ENCODE measurements at regions not wholly inside any gene's neighbourhood (a gene's known extent, or its start where the extent isn't known, plus 50 kb on each side); places are given as distances from the start of the nearest gene placed in this dataset.
"Not testable (repeated sequence)": the region's sequence is repeated elsewhere in the genome, so short reads cannot be mapped to it uniquely, and the experiment has no call there.

DNA sequence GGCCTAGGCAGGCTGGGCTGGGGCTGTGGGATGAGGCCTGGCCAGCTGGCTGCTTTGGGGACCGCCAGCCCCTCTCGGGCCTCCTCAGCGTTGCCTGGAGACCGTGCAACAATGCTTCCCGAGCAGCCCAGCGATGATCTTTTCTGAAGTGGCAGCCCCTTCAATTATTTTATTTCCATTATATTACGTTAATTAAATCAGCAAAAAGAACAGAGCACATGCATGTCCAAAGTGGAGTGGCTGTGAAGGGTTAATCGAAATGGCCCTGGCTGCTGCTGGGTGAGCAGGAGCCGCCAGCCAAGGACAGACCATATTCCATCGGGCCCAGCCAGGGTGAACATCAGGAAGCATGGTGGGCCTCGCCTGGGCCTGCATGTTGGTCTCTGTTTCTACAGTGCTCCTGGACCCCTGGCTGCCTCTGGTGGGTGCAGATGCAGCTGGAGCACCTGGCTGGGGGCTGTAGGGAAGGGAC is 245.5 kb downstream of the MYCN start:
- TF ChIP-seq, protein P1, sequence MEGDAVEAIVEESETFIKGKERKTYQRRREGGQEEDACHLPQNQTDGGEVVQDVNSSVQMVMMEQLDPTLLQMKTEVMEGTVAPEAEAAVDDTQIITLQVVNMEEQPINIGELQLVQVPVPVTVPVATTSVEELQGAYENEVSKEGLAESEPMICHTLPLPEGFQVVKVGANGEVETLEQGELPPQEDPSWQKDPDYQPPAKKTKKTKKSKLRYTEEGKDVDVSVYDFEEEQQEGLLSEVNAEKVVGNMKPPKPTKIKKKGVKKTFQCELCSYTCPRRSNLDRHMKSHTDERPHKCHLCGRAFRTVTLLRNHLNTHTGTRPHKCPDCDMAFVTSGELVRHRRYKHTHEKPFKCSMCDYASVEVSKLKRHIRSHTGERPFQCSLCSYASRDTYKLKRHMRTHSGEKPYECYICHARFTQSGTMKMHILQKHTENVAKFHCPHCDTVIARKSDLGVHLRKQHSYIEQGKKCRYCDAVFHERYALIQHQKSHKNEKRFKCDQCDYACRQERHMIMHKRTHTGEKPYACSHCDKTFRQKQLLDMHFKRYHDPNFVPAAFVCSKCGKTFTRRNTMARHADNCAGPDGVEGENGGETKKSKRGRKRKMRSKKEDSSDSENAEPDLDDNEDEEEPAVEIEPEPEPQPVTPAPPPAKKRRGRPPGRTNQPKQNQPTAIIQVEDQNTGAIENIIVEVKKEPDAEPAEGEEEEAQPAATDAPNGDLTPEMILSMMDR (IDR thresholded peaks at IDR 0.05; ENCODE audit: insufficient read depth, low read length, poor library complexity, severe bottlenecking): no peak
- no peak for DNase-seq (ENCODE audit: extremely low read depth, insufficient read length)
- H3K27me3 ChIP-seq (replicated peaks; ENCODE audit: control insufficient read depth, insufficient read depth, low read length): no peaks in the 10 kb centered on the region; the same call in 1 of the 2 replicates

DNA sequence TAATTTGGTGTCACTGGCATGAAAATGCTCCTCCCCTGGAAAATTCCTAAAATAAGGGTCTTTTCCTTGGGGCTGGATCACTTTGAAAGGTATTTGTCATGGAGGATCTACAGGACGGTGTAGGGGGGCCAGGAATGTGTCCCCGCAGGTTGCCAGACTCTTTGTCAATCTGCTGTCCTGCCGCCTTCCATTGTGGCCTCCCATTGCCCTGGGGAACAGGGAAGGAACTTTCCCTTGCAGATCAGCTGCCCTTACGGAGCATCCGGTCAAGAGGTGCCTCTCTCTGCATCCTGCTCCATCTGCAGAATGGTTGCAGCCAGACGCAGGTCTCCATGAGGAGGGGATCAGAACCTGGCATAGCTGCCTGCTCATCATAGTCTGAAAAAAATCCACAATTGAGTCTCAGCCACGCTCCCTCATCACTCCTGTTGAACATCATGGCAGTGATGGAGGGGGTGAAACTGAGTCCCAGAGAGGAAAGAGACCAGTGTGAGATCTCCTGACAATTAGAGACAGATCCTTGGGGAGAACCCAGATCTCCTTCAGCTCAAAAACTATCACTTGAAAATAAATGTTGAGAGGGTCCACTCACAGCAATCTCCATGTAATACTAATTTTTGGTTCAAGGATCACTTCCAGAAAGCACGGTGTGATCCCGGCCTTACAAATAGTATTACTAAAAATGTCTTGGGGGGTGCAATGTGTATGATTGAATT is 244.8 kb downstream of the MYCN start:
- H3K36me3 ChIP-seq (ENCODE audit: control insufficient read depth, insufficient read depth, low read length): no peaks in the 10 kb centered on the region
- no peak overlapping the region for H3K4me3 ChIP-seq (replicated peaks; ENCODE audit: low read depth, low read length)
- no peak for DNase-seq (ENCODE audit: extremely low read depth, insufficient read length)
- H3K27me3 ChIP-seq (replicated peaks; ENCODE audit: control insufficient read depth, insufficient read depth, low read length): no peaks in the 10 kb centered on the region; the same call in 1 of the 2 replicates
- TF ChIP-seq, protein P1 (IDR thresholded peaks at IDR 0.05; ENCODE audit: insufficient read depth, low read length, poor library complexity, severe bottlenecking): no peak

More for the DNA sequence above, 245.5 kb downstream of the MYCN start:
- H3K36me3 ChIP-seq (ENCODE audit: control insufficient read depth, insufficient read depth, low read length): no peaks in the 10 kb centered on the region
- no peak overlapping the region for H3K4me3 ChIP-seq (replicated peaks; ENCODE audit: low read depth, low read length)

DNA sequence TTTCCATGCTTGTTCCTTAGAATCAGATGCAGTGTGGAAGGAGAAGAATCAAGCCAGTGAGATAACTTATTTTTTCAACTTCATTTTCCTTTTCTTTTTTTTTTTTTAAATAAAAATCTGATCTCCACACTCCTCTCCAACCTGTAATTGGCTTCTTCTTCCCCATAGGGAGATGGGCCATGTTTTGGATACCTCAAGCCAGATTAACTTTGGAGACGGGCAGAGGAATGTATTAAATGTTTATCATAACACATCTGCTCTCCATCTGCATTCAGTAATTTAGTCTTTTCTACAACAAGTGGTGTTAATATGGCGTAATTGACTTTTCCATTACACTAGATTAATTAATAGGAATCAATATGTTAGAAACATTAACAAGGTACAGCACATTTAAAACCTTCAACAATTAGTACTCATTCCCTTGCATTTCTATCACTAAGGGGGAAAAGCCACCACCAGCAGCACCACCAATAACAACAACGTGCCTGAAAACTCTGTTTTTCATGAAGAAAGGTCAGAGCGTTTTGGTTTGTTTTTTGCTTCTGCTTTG is 244.1 kb downstream of the MYCN start:
- TF ChIP-seq, protein P1 (IDR thresholded peaks at IDR 0.05; ENCODE audit: insufficient read depth, low read length, poor library complexity, severe bottlenecking): no peak
- no peak overlapping the region for H3K4me3 ChIP-seq (replicated peaks; ENCODE audit: low read depth, low read length)
- no peaks in the 10 kb centered on the region for H3K36me3 ChIP-seq (ENCODE audit: control insufficient read depth, insufficient read depth, low read length)
- H3K27me3 ChIP-seq (replicated peaks; ENCODE audit: control insufficient read depth, insufficient read depth, low read length): no peaks in the 10 kb centered on the region; the same call in 1 of the 2 replicates
- DNase-seq (ENCODE audit: extremely low read depth, insufficient read length): no peak

DNA sequence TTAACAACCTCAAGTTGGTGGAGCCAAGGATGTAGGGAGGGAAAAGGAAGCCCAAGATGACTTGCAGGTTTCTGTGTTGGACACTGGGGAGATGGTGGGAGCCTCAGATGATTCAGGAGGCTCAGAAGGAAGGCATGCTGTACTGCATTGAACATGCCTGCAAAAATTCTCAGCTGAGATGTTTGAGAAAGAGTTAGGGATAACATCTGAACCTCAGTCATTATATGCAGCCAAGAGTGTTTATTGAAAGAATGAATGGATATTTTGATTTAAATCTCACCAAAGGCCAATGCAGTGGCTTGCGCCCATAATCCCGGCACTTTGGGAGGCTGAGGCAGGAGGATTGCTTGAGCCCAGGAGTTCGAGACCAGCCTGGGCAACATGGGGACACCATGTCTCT is 243.0 kb downstream of the MYCN start:
- Histone ChIP-seq H3K4me3 (replicated peaks; ENCODE audit: low read depth, low read length) (no peak overlapping the region), H3K36me3 (ENCODE audit: control insufficient read depth, insufficient read depth, low read length) (no peaks in the 10 kb centered on the region), H3K27me3 (replicated peaks; ENCODE audit: control insufficient read depth, insufficient read depth, low read length) (no peaks in the 10 kb centered on the region; the same call in 1 of the 2 replicates)
- no peak for DNase-seq (ENCODE audit: extremely low read depth, insufficient read length)
- TF ChIP-seq, protein P1 (IDR thresholded peaks at IDR 0.05; ENCODE audit: insufficient read depth, low read length, poor library complexity, severe bottlenecking): no peak

DNA sequence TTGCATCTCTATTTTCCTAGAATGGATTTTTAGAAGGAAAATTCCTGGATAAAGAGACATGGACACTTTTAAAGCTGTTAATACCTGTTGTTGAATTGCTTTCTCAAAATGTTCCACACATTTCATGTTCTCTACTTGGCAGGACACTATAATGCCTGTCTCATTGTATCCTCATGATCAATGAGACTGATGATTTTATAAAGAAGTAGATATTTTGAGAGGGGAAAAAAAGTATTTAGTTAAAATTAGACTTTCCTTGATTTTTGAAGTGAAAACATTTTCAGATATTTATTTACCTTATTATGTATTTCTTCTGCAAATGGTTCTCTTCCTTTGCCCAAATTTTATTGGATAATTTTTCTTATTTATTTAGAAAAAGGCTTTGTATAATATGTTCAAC is 242.5 kb downstream of the MYCN start:
- no peak for DNase-seq (ENCODE audit: extremely low read depth, insufficient read length)
- Histone ChIP-seq H3K4me3 (replicated peaks; ENCODE audit: low read depth, low read length) (no peak overlapping the region), H3K27me3 (replicated peaks; ENCODE audit: control insufficient read depth, insufficient read depth, low read length) (no peaks in the 10 kb centered on the region; the same call in 1 of the 2 replicates), H3K36me3 (ENCODE audit: control insufficient read depth, insufficient read depth, low read length) (no peaks in the 10 kb centered on the region)
- TF ChIP-seq, protein P1 (IDR thresholded peaks at IDR 0.05; ENCODE audit: insufficient read depth, low read length, poor library complexity, severe bottlenecking): no peak

DNA sequence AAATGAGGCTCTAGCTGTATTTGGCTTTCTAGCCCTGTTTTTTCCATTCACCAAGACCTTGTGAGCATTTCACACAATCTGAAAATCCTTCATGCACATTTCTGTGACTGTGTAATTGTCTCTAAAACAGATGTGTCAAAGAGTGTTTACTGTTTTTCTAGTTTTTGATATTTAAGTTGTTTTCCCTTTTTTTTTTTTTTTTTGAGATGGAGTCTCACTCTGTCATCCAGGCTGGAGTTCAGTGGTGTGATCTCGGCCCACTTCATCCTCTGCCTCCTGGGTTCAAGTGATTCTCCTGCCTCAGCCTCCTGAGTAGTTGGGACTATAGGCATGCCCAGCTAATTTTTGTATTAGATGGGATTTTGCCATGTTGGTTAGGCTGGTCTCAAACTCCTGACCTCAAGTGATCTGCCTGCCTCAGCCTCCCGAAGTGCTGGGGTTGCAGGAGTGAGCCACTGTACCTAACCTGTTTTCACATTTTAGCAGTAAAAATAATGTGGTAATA is 242.0 kb downstream of the MYCN start:
- H3K36me3 ChIP-seq (ENCODE audit: control insufficient read depth, insufficient read depth, low read length); DNase-seq (ENCODE audit: extremely low read depth, insufficient read length); H3K27me3 ChIP-seq (replicated peaks; ENCODE audit: control insufficient read depth, insufficient read depth, low read length): not testable (repeated sequence)

More for the DNA sequence above, 242.0 kb downstream of the MYCN start:
- H3K4me3 ChIP-seq (replicated peaks; ENCODE audit: low read depth, low read length): not testable (repeated sequence)
